Effector memory CD8-positive, alpha-beta T cell (primary cell): ENCODE measurements at regions not wholly inside any gene's neighbourhood (a gene's known extent, or its start where the extent isn't known, plus 50 kb on each side); places are given as distances from the start of the nearest gene placed in this dataset.

Experiments
- ATAC-seq: fragments of 150-1000 bp; cut with Tn5 transposase; replicated peaks from 2 replicates; pipeline ENCODE4 v1.10.0; 2021; ENCODE audit warnings: mild to moderate bottlenecking, moderate library complexity
- DNase-seq, 3 experiments: peaks; one replicate each; pipeline ENCODE4 v3.0.0; 2021
- H3K27ac Mint-ChIP-seq, 2 donors: one replicate each; pipeline ENCODE4 v1.8.0; 2022; ENCODE audit warnings: mild to moderate bottlenecking in 2 of 2, mixed read lengths in 2 of 2, moderate library complexity in 2 of 2
- H3K27me3 Mint-ChIP-seq, 2 donors: one replicate each; pipeline ENCODE4 v1.8.0; 2022; ENCODE audit warnings: mixed read lengths in 2 of 2
- H3K36me3 Mint-ChIP-seq: one replicate; pipeline ENCODE4 v1.8.0; 2022; ENCODE audit warnings: mild to moderate bottlenecking, moderate library complexity, mixed read lengths; ENCODE audit not compliant: insufficient read depth
- H3K4me1 Mint-ChIP-seq, 2 donors: one replicate each; pipeline ENCODE4 v1.8.0; 2022; ENCODE audit warnings: low read depth in 2 of 2, mixed read lengths in 2 of 2
- H3K4me3 Mint-ChIP-seq, 2 donors: one replicate each; pipeline ENCODE4 v1.8.0; 2022; ENCODE audit warnings: mild to moderate bottlenecking in 2 of 2, mixed read lengths in 2 of 2, moderate library complexity in 2 of 2
- H3K9me3 Mint-ChIP-seq, 2 donors: one replicate each; pipeline ENCODE4 v1.8.0; 2022; ENCODE audit warnings: mixed read lengths in 2 of 2

DNA sequence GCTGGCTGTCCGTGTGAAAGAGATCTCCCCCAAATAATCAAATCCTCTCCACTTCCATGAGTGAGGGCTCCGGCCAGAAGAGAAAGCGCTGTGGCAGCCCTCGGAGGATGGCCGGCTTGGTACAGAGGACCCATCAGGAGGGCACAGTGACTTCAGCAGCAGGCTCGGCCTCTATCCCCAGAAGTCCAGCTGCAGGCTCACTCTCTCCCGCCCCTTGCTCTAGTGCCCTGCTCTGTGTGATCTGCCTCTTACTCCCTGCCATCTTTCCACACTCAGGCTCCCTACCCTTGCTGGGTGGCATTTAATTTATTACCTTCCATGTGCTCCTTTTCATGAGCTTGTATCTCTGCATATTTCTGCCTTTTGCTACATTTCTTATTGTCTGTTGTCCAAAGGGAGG lies 129.7 kb downstream of the SPATA19 start:
- Mint-ChIP-seq H3K9me3 (peaks cover 0 to 2% of the 10 kb centered on the region in 2 donors), H3K36me3 (no peaks in the 10 kb centered on the region), H3K4me1 (no peaks in the 10 kb centered on the region), H3K27ac (no peak overlapping the region), H3K27me3 (peaks cover 0 to 18% of the 10 kb centered on the region in 2 donors), H3K4me3 (no peak overlapping the region)
- ATAC-seq, result no peak
- DNase-seq, result no peak

DNA sequence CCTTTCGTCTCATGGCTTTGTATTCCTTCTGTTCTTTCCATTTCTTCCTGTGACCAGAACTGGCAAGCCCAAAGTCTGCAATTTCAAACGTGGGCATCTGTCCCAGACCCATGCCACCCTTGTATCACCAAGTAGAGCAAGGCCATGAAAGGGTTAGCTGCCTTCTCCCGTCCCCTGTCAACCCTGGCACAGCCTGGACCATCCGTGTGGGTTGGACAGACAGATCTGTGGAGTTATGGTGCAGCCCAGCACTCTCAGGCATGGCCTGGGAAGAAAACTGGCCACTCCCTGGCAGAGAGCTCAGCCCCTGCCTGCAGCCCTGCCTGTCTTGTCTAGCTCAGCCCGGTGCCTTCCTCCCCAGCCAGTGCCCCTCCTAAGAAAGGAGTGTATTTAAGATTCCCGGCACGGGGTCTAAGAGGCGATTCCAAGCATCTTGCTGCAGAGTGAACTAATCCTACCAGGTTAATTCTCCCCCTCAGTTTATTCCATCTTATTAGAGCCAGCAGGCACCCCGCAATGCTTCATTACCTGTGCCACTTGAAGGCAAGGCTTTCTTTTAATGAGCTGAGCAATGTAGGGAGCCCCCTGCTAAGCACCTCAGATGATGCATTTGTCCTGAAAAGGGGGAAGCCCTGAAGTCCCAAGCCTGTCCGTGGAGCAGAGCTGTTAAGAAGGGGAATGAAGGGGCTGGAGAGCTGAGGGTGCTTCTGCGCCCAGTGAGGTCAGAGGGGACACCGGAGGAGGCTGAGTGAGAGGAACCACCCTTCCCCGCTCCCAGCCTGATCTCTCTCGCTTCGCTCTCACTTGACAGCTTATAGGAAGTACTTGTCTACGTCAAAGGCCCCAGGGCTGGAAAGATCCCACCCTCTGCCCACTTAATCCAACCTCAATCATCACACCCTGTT lies 130.6 kb downstream of the SPATA19 start:
- no peak overlapping the region for H3K4me3 Mint-ChIP-seq
- no peaks in the 10 kb centered on the region for H3K4me1 Mint-ChIP-seq
- H3K9me3 Mint-ChIP-seq, result peaks cover 0 to 2% of the 10 kb centered on the region in 2 donors
- no peaks in the 10 kb centered on the region for H3K36me3 Mint-ChIP-seq
- ATAC-seq, result no peak
- DNase-seq, result no peak
- H3K27me3 Mint-ChIP-seq, result peaks cover 0 to 13% of the 10 kb centered on the region in 2 donors
- H3K27ac Mint-ChIP-seq, result no peak overlapping the region

DNA sequence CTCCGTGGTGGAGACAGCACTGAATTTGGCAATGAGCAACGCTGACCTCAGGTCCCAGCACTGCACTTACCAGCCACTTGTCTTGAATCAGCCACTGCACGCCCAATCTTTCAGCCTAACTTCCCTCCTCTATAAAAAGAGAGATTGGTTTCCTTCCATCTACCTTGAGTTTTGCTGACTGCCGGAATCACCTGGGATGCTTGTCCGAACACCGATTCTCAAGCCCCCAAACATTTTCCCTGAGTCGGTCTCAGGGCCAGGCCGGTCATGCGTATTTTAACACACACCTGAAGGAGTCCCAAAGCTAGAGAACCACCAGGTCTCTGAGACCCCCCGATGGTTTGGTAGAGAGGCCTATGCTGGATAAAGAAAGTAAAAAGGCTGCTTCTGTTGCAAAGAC lies 131.5 kb downstream of the SPATA19 start:
- no peaks in the 10 kb centered on the region for H3K36me3 Mint-ChIP-seq
- DNase-seq (no peak), ATAC-seq (no peak)
- H3K4me3 Mint-ChIP-seq, result no peak overlapping the region
- H3K27me3 Mint-ChIP-seq, result peaks cover 0 to 10% of the 10 kb centered on the region in 2 donors
- H3K9me3 Mint-ChIP-seq, result peaks cover 0 to 2% of the 10 kb centered on the region in 2 donors
- no peak overlapping the region for H3K27ac Mint-ChIP-seq
- no peaks in the 10 kb centered on the region for H3K4me1 Mint-ChIP-seq

DNA sequence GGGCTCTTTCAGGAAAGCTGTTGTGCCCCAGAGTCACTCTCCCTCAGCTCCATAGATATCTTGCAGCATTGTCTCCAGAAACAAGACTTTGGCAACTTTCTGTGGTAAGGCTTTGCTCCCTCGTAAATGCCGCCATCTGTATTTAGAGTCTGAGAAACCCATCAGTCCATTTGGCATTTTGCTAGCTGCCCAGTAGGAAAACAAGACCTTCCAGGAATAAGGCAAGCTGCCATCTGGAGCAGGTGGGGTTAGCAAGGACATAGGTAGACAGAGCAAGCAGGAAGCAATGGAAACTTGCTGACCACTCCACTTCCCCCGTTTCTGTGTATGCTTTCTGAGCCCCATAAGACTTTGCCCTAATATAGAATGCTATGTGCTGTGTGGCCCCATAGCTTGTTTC lies 131.9 kb downstream of the SPATA19 start:
- DNase-seq, result no peak
- H3K4me3 Mint-ChIP-seq, result no peak overlapping the region
- no peak overlapping the region for H3K27ac Mint-ChIP-seq
- H3K4me1 Mint-ChIP-seq, result no peaks in the 10 kb centered on the region
- H3K9me3 Mint-ChIP-seq, result peaks cover 0 to 2% of the 10 kb centered on the region in 2 donors
- no peaks in the 10 kb centered on the region for H3K36me3 Mint-ChIP-seq
- no peak for ATAC-seq
- peaks cover 0 to 10% of the 10 kb centered on the region in 2 donors for H3K27me3 Mint-ChIP-seq

DNA sequence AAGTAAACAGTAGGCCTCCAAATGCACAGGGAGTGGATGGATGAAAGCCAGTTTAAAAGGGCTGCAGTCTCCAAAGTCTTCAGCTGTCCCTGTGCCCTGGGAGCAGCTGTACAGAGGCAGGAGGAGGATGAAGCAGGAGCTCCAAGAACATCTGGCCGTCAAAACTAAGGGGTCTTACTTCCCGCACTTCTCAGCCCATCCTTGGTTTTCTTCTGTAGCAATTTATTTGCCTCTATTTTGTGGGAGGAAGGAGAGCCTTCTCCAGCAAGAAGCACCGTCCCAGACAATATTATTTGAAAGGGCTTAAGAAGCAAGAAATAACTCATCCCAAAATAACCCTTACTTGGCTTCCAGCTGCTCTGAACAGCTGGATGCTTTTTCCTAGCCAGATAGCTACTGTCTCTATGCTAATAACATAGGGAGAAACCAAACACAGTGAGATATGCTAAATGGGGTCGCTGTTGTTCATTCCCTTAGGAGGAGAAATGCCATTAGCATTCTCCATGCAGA lies 133.2 kb downstream of the SPATA19 start:
- Mint-ChIP-seq H3K4me3 (no peak overlapping the region), H3K27ac (no peak overlapping the region), H3K36me3 (no peaks in the 10 kb centered on the region), H3K9me3 (peaks cover 0 to 2% of the 10 kb centered on the region in 2 donors), H3K4me1 (no peaks in the 10 kb centered on the region), H3K27me3 (peaks cover 0 to 5% of the 10 kb centered on the region in 2 donors)
- ATAC-seq (no peak), DNase-seq (no peak)

DNA sequence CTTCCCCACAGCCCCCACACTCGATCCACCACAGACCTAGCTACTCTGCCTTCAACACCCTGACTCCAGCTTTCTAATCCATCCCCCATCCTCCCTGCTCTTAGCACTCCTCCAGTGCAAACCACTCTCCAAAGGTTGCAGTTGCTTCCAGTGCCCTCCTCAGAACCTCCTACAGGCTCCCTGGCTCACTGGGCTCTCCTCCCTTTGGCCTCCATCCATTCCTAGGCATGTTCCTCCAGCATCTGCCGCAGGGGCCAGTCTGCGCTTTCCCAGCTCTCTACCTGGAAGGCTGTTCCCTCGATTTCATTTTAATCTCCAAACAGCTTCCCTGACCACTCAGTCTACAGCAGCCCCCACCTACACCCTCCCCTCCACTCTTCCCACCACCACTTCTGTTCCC lies 133.8 kb downstream of the SPATA19 start:
- Mint-ChIP-seq H3K4me1 (no peaks in the 10 kb centered on the region), H3K27me3 (no peaks in the 10 kb centered on the region), H3K27ac (no peak overlapping the region), H3K36me3 (no peaks in the 10 kb centered on the region), H3K9me3 (peaks cover 0 to 2% of the 10 kb centered on the region in 2 donors), H3K4me3 (no peak overlapping the region)
- DNase-seq, result no peak
- no peak for ATAC-seq

DNA sequence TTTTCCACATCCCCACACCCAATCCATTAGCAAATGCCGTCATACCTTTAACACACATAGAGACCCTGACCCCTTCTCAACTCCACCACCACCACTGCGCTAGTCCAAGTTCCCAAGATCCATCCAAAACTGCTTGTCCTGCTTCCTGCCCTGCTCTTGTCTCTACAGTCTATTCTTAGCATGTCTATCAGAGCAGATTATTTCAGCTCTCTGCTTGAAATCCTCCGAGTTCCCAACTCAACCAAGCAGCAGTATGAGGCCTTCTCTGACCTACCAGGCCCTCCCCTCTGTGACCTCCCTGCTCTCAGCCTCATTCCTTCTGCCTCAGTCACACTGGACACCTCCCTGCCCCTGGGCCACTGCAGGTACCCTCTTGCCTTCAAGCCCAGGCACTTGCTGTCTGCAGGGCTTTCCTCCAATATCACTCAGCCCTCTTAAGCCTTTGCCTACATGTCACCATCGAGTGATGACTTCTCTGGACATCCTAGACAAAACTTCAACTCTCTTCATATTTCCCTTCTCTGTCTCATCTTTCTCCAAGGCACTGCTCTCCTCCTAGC lies 134.6 kb downstream of the SPATA19 start:
- Mint-ChIP-seq H3K36me3 (no peaks in the 10 kb centered on the region), H3K9me3 (peaks cover 0 to 2% of the 10 kb centered on the region in 2 donors), H3K4me1 (no peaks in the 10 kb centered on the region), H3K27ac (no peak overlapping the region), H3K4me3 (no peak overlapping the region), H3K27me3 (no peaks in the 10 kb centered on the region)
- DNase-seq (no peak), ATAC-seq (no peak)

GRCh38 chr11:133710241-133710640 lies 135.1 kb downstream of the SPATA19 start:
- DNase-seq (no peak), ATAC-seq (no peak)
- H3K4me1 Mint-ChIP-seq, result no peaks in the 10 kb centered on the region
- no peaks in the 10 kb centered on the region for H3K27me3 Mint-ChIP-seq
- H3K36me3 Mint-ChIP-seq, result no peaks in the 10 kb centered on the region
- no peak overlapping the region for H3K4me3 Mint-ChIP-seq
- H3K27ac Mint-ChIP-seq, result no peak overlapping the region
- peaks cover 0 to 2% of the 10 kb centered on the region in 2 donors for H3K9me3 Mint-ChIP-seq

DNA sequence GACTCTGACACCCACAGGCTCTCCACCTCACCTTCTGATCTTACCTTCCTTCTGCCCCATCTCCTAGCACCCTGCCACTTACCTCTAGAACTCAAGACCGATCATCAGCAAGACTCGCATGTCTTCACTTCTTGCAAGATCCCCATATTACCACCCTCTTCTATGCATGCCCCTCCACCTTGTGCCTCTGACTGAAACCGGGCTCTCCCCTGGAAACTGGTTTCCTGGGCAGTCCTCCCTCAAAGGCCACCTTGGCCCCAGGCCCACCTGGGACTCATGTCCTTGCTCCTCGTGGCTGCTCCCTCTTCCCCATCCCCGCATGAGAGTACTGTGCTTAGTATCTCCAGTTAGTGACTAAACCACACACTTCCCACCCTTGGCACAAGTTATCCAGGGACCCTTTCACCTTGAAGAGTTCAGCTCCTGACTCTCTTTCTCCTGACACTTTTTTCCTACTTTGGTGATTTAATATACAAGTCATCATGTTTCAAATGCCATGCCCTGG lies 136.7 kb downstream of the SPATA19 start:
- Mint-ChIP-seq H3K4me3 (no peak overlapping the region), H3K9me3 (peaks cover 0 to 2% of the 10 kb centered on the region in 2 donors), H3K27me3 (peaks cover 10% of the 10 kb centered on the region in 2 donors), H3K4me1 (no peaks in the 10 kb centered on the region), H3K36me3 (no peaks in the 10 kb centered on the region), H3K27ac (no peak overlapping the region)
- no peak for DNase-seq
- ATAC-seq, result no peak

DNA sequence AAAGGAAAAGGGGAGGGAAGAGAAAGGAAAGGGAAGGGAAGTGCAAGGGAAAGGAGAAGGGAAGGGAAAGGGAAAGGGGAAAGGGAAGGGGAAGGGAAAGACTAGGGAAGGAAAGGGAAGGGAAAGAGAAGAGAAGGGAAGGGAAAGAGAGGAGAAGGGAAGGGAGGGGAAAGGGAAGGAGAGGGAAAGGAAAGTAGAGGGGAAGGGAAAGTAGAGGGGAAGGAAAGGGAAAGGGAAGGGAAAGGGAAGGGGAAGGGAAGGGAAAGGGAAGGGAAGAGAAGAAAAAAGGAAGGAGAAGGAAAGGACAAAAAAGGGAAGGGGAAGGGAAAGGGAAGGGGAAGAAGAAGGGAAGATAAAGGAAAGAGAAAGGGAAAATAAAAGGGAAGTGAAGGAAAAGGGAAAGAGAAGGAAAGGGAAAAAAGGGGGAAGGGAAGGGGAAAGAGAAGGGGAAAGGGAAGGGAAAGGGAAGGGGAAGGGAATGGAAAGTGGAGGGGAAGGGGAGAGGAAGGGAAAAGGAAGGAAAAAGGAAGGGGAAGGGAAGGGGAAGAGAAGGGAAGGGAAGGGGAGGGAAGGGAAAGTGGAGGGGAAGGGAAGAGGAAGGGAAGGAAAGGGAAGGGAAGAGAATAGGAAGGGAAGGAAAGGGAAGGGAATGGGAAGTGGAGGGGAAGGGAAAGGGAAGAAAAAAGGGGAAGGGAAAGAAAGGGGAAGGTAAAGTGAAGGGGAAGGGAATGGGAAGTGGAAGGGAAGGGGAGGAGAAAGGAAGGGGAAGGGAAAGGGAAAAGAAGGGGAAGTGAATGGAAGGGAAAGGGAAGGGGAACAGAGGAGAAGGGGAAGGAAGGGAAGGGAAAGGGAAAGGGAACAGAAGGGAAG lies 138.2 kb downstream of the SPATA19 start:
- peaks cover 10 to 11% of the 10 kb centered on the region in 2 donors for H3K27me3 Mint-ChIP-seq
- H3K4me3 Mint-ChIP-seq, result no peak overlapping the region
- H3K9me3 Mint-ChIP-seq, result no peaks in the 10 kb centered on the region
- no peaks in the 10 kb centered on the region for H3K4me1 Mint-ChIP-seq
- DNase-seq, result no peak
- H3K27ac Mint-ChIP-seq, result no peak overlapping the region
- no peak for ATAC-seq
- H3K36me3 Mint-ChIP-seq, result no peaks in the 10 kb centered on the region

DNA sequence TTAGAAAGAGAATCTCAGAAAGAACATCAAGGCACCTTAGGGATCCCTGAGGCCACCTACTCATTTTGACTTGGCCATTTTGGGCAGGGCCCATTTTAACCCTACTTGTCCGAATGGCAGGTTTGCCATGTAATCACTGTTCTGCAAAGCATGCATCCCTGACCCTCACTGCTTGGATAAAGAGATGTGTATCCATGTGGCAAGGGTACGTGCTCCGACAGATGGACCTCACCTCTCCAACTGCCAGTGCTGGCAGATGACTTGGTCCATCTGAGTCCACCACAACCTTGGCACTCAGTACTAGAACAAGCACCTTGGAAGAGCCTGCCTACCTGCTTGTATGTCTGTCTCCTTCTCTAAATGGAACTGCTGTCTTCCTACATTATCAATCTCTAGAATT lies 139.4 kb downstream of the SPATA19 start:
- Mint-ChIP-seq H3K27ac (no peak overlapping the region), H3K4me3 (no peak overlapping the region), H3K27me3 (peaks cover 10 to 11% of the 10 kb centered on the region in 2 donors), H3K4me1 (no peaks in the 10 kb centered on the region), H3K9me3 (no peaks in the 10 kb centered on the region), H3K36me3 (no peaks in the 10 kb centered on the region)
- DNase-seq (no peak), ATAC-seq (no peak)

- H3K36me3 Mint-ChIP-seq, result no peaks in the 10 kb centered on the region
- H3K4me1 Mint-ChIP-seq, result no peaks in the 10 kb centered on the region
- no peaks in the 10 kb centered on the region for H3K9me3 Mint-ChIP-seq
- ATAC-seq (no peak), DNase-seq (no peak)
- H3K27me3 Mint-ChIP-seq, result peaks cover 10 to 11% of the 10 kb centered on the region in 2 donors
- no peak overlapping the region for H3K4me3 Mint-ChIP-seq
- H3K27ac Mint-ChIP-seq, result no peak overlapping the region
Measured at GRCh38 chr11:133705074-133705648, 140.2 kb downstream of the SPATA19 start.

GRCh38 chr11:133699071-133699470 lies 146.2 kb downstream of the SPATA19 start:
- DNase-seq, result no peak
- Mint-ChIP-seq H3K36me3 (no peaks in the 10 kb centered on the region), H3K27ac (no peak overlapping the region), H3K4me3 (no peak overlapping the region), H3K9me3 (peaks cover 0 to 3% of the 10 kb centered on the region in 2 donors), H3K4me1 (no peaks in the 10 kb centered on the region), H3K27me3 (peaks cover 5 to 6% of the 10 kb centered on the region in 2 donors)
- ATAC-seq, result no peak
